ENCODE measurements at regions not wholly inside any gene's neighbourhood (a gene's known extent, or its start where the extent isn't known, plus 50 kb on each side); places are given as distances from the start of the nearest gene placed in this dataset.

DNA sequence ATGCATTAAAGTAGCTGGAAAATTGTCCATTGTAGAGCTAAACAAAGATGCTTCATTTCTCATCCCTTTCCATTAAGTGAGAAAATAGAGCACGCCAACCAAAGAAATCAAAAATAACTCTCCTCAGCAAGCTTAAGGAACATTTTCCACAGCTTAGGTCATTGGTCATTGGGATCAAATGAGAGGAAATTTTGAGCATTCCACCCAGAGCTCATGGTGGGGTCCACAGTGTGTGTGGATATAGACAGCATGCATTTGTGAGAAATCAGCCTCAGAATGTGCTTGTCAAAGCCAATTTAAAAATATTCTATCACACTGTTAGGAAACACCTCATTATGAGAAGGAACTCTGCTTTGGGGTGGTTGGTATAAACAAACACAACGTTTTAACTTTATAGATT, 97.2 kb downstream of the HDGFL1 start:
- TF ChIP-seq EZH2 (IDR thresholded peaks at IDR 0.05) = no peak
- TF ChIP-seq, protein P1, sequence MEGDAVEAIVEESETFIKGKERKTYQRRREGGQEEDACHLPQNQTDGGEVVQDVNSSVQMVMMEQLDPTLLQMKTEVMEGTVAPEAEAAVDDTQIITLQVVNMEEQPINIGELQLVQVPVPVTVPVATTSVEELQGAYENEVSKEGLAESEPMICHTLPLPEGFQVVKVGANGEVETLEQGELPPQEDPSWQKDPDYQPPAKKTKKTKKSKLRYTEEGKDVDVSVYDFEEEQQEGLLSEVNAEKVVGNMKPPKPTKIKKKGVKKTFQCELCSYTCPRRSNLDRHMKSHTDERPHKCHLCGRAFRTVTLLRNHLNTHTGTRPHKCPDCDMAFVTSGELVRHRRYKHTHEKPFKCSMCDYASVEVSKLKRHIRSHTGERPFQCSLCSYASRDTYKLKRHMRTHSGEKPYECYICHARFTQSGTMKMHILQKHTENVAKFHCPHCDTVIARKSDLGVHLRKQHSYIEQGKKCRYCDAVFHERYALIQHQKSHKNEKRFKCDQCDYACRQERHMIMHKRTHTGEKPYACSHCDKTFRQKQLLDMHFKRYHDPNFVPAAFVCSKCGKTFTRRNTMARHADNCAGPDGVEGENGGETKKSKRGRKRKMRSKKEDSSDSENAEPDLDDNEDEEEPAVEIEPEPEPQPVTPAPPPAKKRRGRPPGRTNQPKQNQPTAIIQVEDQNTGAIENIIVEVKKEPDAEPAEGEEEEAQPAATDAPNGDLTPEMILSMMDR (IDR thresholded peaks at IDR 0.05) = no peak
- no peak for TF ChIP-seq EZH2phosphoT487 (IDR thresholded peaks at IDR 0.05)

Data from neural progenitor cell (in vitro differentiated cells).